ENCODE measurements at regions not wholly inside any gene's neighbourhood (a gene's known extent, or its start where the extent isn't known, plus 50 kb on each side); places are given as distances from the start of the nearest gene placed in this dataset.
"Not testable (repeated sequence)": the region's sequence is repeated elsewhere in the genome, so short reads cannot be mapped to it uniquely, and the experiment has no call there.

- 95 to 100% (median 100%) methylated on average over 1 of the region's 1 CpG for WGBS, 3 donors
Observed at GRCh38 chr17:69690531-69690930, 276.0 kb downstream of the MAP2K6 start.

GRCh38 chr17:69692171-69692570 is 277.7 kb downstream of the MAP2K6 start:
- intact Hi-C loops (cut with DNase I): no loop called here
- ATAC-seq (no peak), DNase-seq (no peak)
- H3K27ac ChIP-seq: no peak overlapping the region
- no peak overlapping the region for H3K4me3 ChIP-seq
- H3K4me1 ChIP-seq: peaks cover 7% of the 10 kb centered on the region
- H3K9me3 ChIP-seq: no peaks in the 10 kb centered on the region
- H3K36me3 ChIP-seq (ENCODE audit: insufficient read depth in 1 of 2, low read depth in 1 of 2): no peaks in the 10 kb centered on the region
- no peak for TF ChIP-seq CTCF (IDR thresholded peaks at IDR 0.05)
- no peaks in the 10 kb centered on the region for H3K27me3 ChIP-seq (ENCODE audit: insufficient read depth in 3 of 3, low read length in 2 of 3)

More at GRCh38 chr17:69690531-69690930, 276.0 kb downstream of the MAP2K6 start:
- Histone ChIP-seq H3K4me3 (no peak overlapping the region), H3K36me3 (ENCODE audit: insufficient read depth in 1 of 2, low read depth in 1 of 2) (no peaks in the 10 kb centered on the region), H3K4me1 (peaks cover 4% of the 10 kb centered on the region), H3K27me3 (ENCODE audit: insufficient read depth in 3 of 3, low read length in 2 of 3) (no peaks in the 10 kb centered on the region), H3K27ac (no peak overlapping the region), H3K9me3 (no peaks in the 10 kb centered on the region)
- ATAC-seq: no peak
- DNase-seq: no peak
- intact Hi-C loops (cut with DNase I): no loop called here
- TF ChIP-seq CTCF (IDR thresholded peaks at IDR 0.05): no peak

- Histone ChIP-seq H3K27me3 (ENCODE audit: insufficient read depth in 3 of 3, low read length in 2 of 3) (no peaks in the 10 kb centered on the region), H3K27ac (no peak overlapping the region), H3K36me3 (ENCODE audit: insufficient read depth in 1 of 2, low read depth in 1 of 2) (no peaks in the 10 kb centered on the region), H3K4me1 (peaks cover 6% of the 10 kb centered on the region), H3K9me3 (no peaks in the 10 kb centered on the region), H3K4me3 (no peak overlapping the region)
- intact Hi-C loops (cut with DNase I): no loop called here
- ATAC-seq (no peak), DNase-seq (no peak)
- WGBS, 3 donors: 92 to 98% (median 96%) methylated on average over 6 of the region's 7 CpGs
- TF ChIP-seq CTCF (IDR thresholded peaks at IDR 0.05): no peak
Observed at GRCh38 chr17:69695646-69696045, 281.1 kb downstream of the MAP2K6 start.

GRCh38 chr17:69696650-69697049 is 282.2 kb downstream of the MAP2K6 start:
- DNase-seq (no peak), ATAC-seq (no peak)
- Histone ChIP-seq H3K9me3 (no peaks in the 10 kb centered on the region), H3K27me3 (ENCODE audit: insufficient read depth in 3 of 3, low read length in 2 of 3) (no peaks in the 10 kb centered on the region), H3K36me3 (ENCODE audit: insufficient read depth in 1 of 2, low read depth in 1 of 2) (no peaks in the 10 kb centered on the region), H3K4me1 (peaks cover 3% of the 10 kb centered on the region), H3K27ac (no peak overlapping the region), H3K4me3 (no peak overlapping the region)
- WGBS, 3 donors: 27 to 41% (median 38%) methylated on average over 1 of the region's 1 CpG
- intact Hi-C loops (cut with DNase I): no loop called here
- no peak for TF ChIP-seq CTCF (IDR thresholded peaks at IDR 0.05)

GRCh38 chr17:69698352-69698751 is 283.9 kb downstream of the MAP2K6 start:
- DNase-seq; H3K4me3 ChIP-seq; H3K9me3 ChIP-seq; H3K27me3 ChIP-seq (ENCODE audit: insufficient read depth in 3 of 3, low read length in 2 of 3); H3K4me1 ChIP-seq; intact Hi-C loops (cut with DNase I); H3K36me3 ChIP-seq (ENCODE audit: insufficient read depth in 1 of 2, low read depth in 1 of 2); H3K27ac ChIP-seq; ATAC-seq: not testable (repeated sequence)

Data from psoas muscle (tissue), 7 donors.